Endothelial cell of umbilical vein (primary cell): ENCODE measurements at regions not wholly inside any gene's neighbourhood (a gene's known extent, or its start where the extent isn't known, plus 50 kb on each side); places are given as distances from the start of the nearest gene placed in this dataset.

Experiments
- BruUV-seq: library from RNA; stranded (reverse); fragments of 400-500 nt; replicated peaks from 2 replicates; lab custom pipeline; 2021; lab: Mats Ljungman, UMichigan
- CTCF ChIA-PET: fragments of 300-600, 350-600 bp; sonication (Branson Sonifier 250); formaldehyde crosslinking; loops from one replicate; lab custom pipeline; 2021; ENCODE audit warnings: antibody characterized with exemption, inconsistent platforms; lab: Charles Lee
- POLR2A ChIA-PET: fragments of 300-600, 350-600 bp; sonication (Branson Sonifier 250); formaldehyde crosslinking; loops from one replicate; lab custom pipeline; 2021; ENCODE audit warnings: antibody characterized with exemption, inconsistent platforms; lab: Charles Lee
- DNase-seq: peaks from one replicate; pipeline ENCODE4 v3.0.0-alpha.2; 2011; ENCODE audit warnings: low read depth, low spot score
- FAIRE-seq: peaks from 2 replicates; lab custom pipeline; 2011; peaks lifted over from hg19 to GRCh38; lab: Jason Lieb, UNC
- H2AFZ ChIP-seq: 2 replicates; pipeline ENCODE4 v1.6.0; 2012; ENCODE audit warnings: low read depth, low read length, control low read depth, inconsistent platforms
- H3K27ac ChIP-seq: 2 replicates; pipeline ENCODE4 v1.5.1; 2011; ENCODE audit warnings: low read depth, mild to moderate bottlenecking, control low read depth, low read length, moderate library complexity; ENCODE audit not compliant: insufficient read depth
- H3K27me3 ChIP-seq, 2 experiments: 2 replicates each; pipeline versions ENCODE4 v1.6.0 to v1.6.1; 2011; ENCODE audit warnings: low read length in 2 of 2, mixed read lengths in 1 of 2; ENCODE audit not compliant: control insufficient read depth in 2 of 2, insufficient read depth in 2 of 2
- H3K36me3 ChIP-seq, 2 experiments: 2 replicates in 1 of 2; 3 replicates in 1 of 2; pipeline ENCODE4 v1.5.1; 2011; ENCODE audit warnings: low read length in 2 of 2, mild to moderate bottlenecking in 1 of 2, moderate library complexity in 1 of 2; ENCODE audit not compliant: control insufficient read depth in 2 of 2, insufficient read depth in 2 of 2; ENCODE audit errors: extremely low read depth in 1 of 2
- H3K4me1 ChIP-seq: 3 replicates; pipeline ENCODE4 v1.5.1; 2011; ENCODE audit warnings: mild to moderate bottlenecking, low read length; ENCODE audit not compliant: control insufficient read depth, insufficient read depth; ENCODE audit errors: extremely low read depth
- H3K4me2 ChIP-seq: 2 replicates; pipeline ENCODE4 v1.6.1; 2011; ENCODE audit warnings: low read length, control low read depth, mixed read lengths; ENCODE audit not compliant: insufficient read depth
- H3K4me3 ChIP-seq, 3 experiments: fragments of 200-600 bp in 1 of 3; sonication (generic), shearing (Covaris generic) in 1 of 3; replicated peaks in 1 of 3; 2 replicates each; pipeline ENCODE4 v1.5.1; 2011 to 2016; ENCODE audit warnings: control low read depth in 3 of 3, low read length in 3 of 3, mild to moderate bottlenecking in 2 of 3, inconsistent platforms in 1 of 3, low read depth in 1 of 3, moderate library complexity in 1 of 3; ENCODE audit not compliant: insufficient read depth in 1 of 3
- H3K79me2 ChIP-seq: 2 replicates; pipeline ENCODE4 v1.6.0; 2012; ENCODE audit warnings: low read length, inconsistent platforms; ENCODE audit not compliant: control insufficient read depth, insufficient read depth
- H3K9ac ChIP-seq: replicated peaks from 2 replicates; pipeline ENCODE3; 2011; ENCODE audit warnings: low read length, control low read depth; ENCODE audit not compliant: insufficient read depth; ENCODE audit errors: extremely low read depth
- H3K9me1 ChIP-seq: replicated peaks from 3 replicates; pipeline ENCODE4 v1.6.0; 2011; ENCODE audit warnings: mild to moderate bottlenecking, low read length; ENCODE audit not compliant: control insufficient read depth, insufficient read depth; ENCODE audit errors: extremely low read depth
- H3K9me3 ChIP-seq: replicated peaks from 2 replicates; pipeline ENCODE4 v1.5.1; 2012; ENCODE audit warnings: low read length, inconsistent platforms; ENCODE audit not compliant: control insufficient read depth, insufficient read depth
- H4K20me1 ChIP-seq: replicated peaks from 2 replicates; pipeline ENCODE3; 2011; ENCODE audit warnings: mild to moderate bottlenecking, low read length; ENCODE audit not compliant: control insufficient read depth, insufficient read depth; ENCODE audit errors: extremely low read depth
- CTCF ChIP-seq, 2 donors: IDR thresholded peaks; 1 replicate in 1 of 2; 2 replicates in 1 of 2; pipeline ENCODE4 v1.5.1; 2011; ENCODE audit warnings: low read length in 2 of 2, mild to moderate bottlenecking in 2 of 2, moderate library complexity in 2 of 2, control low read depth in 1 of 2, inconsistent platforms in 1 of 2, low read depth in 1 of 2; ENCODE audit not compliant: insufficient read depth in 1 of 2; ENCODE audit errors: extremely low read depth in 1 of 2
- EZH2 ChIP-seq: IDR thresholded peaks from 2 replicates; pipeline ENCODE4 v1.6.1; 2012; ENCODE audit warnings: borderline replicate concordance, low read depth, mild to moderate bottlenecking, moderate library complexity, low read length, inconsistent platforms; ENCODE audit not compliant: severe bottlenecking
- FOS ChIP-seq: IDR thresholded peaks from 2 replicates; pipeline ENCODE4 v1.6.1; 2011; ENCODE audit warnings: mild to moderate bottlenecking, low read length, moderate library complexity, borderline replicate concordance; ENCODE audit not compliant: insufficient read depth
- GATA2 ChIP-seq: IDR thresholded peaks from 2 replicates; pipeline ENCODE4 v1.7.0; 2011; ENCODE audit warnings: low read depth, mild to moderate bottlenecking, moderate library complexity, mixed read lengths, low read length; ENCODE audit not compliant: insufficient read length, insufficient read depth
- JUN ChIP-seq: IDR thresholded peaks from 2 replicates; pipeline ENCODE4 v1.6.1; 2011; ENCODE audit warnings: borderline replicate concordance, low read depth; ENCODE audit not compliant: insufficient read length, insufficient read depth
- MAX ChIP-seq: IDR thresholded peaks from 2 replicates; pipeline ENCODE4 v1.6.1; 2011; ENCODE audit not compliant: insufficient read depth, insufficient read length
- MYC ChIP-seq: IDR thresholded peaks from one replicate; pipeline ENCODE4 v1.6.1; 2011; ENCODE audit warnings: mild to moderate bottlenecking, low read depth, low read length
- POLR2A ChIP-seq: IDR thresholded peaks from 2 replicates; pipeline ENCODE4 v1.6.1; 2012; ENCODE audit warnings: low read depth, mild to moderate bottlenecking, control low read depth, low read length
- POLR2AphosphoS5 ChIP-seq: IDR thresholded peaks from 2 replicates; pipeline ENCODE4 v1.6.1; 2012; ENCODE audit warnings: low read depth, mild to moderate bottlenecking, control low read depth, low read length, moderate library complexity; ENCODE audit not compliant: insufficient read depth
- dilution Hi-C: fragments of 300-500 bp; cut with MboI; formaldehyde crosslinking; loops from one replicate; pipeline ENCODE4 v1.15.0; 2019; ENCODE audit warnings: low sequenced_read_pairs; ENCODE audit not compliant: extremely low pct_ligation_motif_present
- intact Hi-C: fragments of 100-400 bp; cut with micrococcal nuclease; formaldehyde crosslinking; loops from one replicate; pipeline ENCODE4 v1.10.0; 2022

GRCh38 chr1:234697741-234698140 is 87.8 kb upstream of the IRF2BP2 start:
- Histone ChIP-seq H3K4me3 (no peak overlapping the region), H3K9me3 (no peaks in the 10 kb centered on the region), H3K27ac (no peak overlapping the region), H3K27me3 (no peaks in the 10 kb centered on the region), H3K36me3 (no peaks in the 10 kb centered on the region), H2AFZ (no peak overlapping the region), H3K79me2 (no peaks in the 10 kb centered on the region), H3K4me2 (no peak overlapping the region), H3K9me1 (no peaks in the 10 kb centered on the region), H3K4me1 (peaks cover 6% of the 10 kb centered on the region), H4K20me1 (no peaks in the 10 kb centered on the region), H3K9ac (no peak overlapping the region)
- no peak for TF ChIP-seq FOS
- TF ChIP-seq GATA2 = no peak
- TF ChIP-seq MAX = no peak
- no peak for TF ChIP-seq CTCF (IDR thresholded peaks at IDR 0.05; ENCODE audit: extremely low read depth in 1 of 2, insufficient read depth in 1 of 2, low read depth in 1 of 2, low read length in 2 of 2)
- no peak for TF ChIP-seq JUN
- TF ChIP-seq POLR2A = no peak
- TF ChIP-seq EZH2 = no peak
- no peak for TF ChIP-seq POLR2AphosphoS5
- TF ChIP-seq MYC = no peak
- ChIA-PET CTCF (no interaction called here), POLR2A (no interaction called here)
- dilution Hi-C loops = no loop called here
- intact Hi-C loops = no loop called here
- no TSS peak for BruUV-seq
- no peak for FAIRE-seq
- no peak for DNase-seq
